GM13976 (cell line): ENCODE measurements at regions not wholly inside any gene's neighbourhood (a gene's known extent, or its start where the extent isn't known, plus 50 kb on each side); places are given as distances from the start of the nearest gene placed in this dataset.

ENCODE experiments used
- DNase-seq: peaks from one replicate; pipeline ENCODE4 v3.0.0; 2012; ENCODE audit warnings: low spot score
- in situ Hi-C: fragments of 300-500 bp; cut with MboI; formaldehyde crosslinking; loops from one replicate; pipeline ENCODE4 v1.12.0; 2022; ENCODE audit warnings: low sequenced_read_pairs, mixed read lengths, inconsistent platforms; ENCODE audit not compliant: unreplicated experiment
- TF ChIP-seq, protein P1 (sequence below): IDR thresholded peaks from 2 replicates; pipeline ENCODE4 v1.5.1; 2012; ENCODE audit warnings: borderline replicate concordance, mild to moderate bottlenecking; ENCODE audit not compliant: insufficient read depth; ENCODE audit errors: extremely low read depth, missing control alignments, control extremely low read depth

DNA sequence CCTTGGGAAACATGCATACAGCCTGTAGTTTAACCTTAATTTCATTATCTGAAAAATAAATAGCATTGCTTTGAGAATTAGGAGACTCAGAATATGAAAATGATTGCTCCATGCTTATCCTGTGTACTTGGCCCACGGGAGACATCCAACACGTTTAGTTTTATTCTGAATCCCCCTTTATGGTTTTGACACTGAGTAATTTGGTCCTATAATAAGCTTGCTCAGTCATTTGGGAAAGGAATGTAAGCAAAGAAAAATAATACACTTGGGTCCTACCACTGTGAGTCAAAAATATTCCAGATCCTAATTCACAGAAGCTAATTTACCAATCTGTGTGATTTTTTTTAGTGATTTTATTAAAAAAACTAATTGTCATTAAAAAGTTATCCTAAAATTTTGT, 557.3 kb downstream of the USP25 start:
- DNase-seq = no peak
- TF ChIP-seq, protein P1, sequence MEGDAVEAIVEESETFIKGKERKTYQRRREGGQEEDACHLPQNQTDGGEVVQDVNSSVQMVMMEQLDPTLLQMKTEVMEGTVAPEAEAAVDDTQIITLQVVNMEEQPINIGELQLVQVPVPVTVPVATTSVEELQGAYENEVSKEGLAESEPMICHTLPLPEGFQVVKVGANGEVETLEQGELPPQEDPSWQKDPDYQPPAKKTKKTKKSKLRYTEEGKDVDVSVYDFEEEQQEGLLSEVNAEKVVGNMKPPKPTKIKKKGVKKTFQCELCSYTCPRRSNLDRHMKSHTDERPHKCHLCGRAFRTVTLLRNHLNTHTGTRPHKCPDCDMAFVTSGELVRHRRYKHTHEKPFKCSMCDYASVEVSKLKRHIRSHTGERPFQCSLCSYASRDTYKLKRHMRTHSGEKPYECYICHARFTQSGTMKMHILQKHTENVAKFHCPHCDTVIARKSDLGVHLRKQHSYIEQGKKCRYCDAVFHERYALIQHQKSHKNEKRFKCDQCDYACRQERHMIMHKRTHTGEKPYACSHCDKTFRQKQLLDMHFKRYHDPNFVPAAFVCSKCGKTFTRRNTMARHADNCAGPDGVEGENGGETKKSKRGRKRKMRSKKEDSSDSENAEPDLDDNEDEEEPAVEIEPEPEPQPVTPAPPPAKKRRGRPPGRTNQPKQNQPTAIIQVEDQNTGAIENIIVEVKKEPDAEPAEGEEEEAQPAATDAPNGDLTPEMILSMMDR = no peak
- in situ Hi-C loops = no loop called here

DNA sequence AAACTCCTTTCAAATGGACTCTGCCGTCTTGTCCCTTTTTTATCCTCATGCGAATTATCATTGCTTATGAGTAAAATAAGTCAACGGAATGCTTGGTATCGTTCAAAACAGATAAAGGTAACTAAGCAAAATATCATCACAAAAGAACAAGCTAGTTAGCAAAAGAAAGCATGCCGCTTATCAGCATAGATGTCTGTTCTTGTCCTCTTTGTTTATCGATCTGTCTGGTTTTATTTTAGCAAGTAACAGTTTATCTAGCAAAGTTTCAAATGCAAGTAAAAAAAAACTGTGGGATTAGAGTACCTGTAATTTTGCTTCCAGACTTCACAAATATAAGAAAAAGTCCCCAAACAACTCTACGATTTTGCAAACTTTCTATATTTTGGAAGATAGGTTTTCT, 561.5 kb downstream of the USP25 start:
- TF ChIP-seq, protein P1 = no peak
- DNase-seq = no peak
- in situ Hi-C loops = no loop called here

DNA sequence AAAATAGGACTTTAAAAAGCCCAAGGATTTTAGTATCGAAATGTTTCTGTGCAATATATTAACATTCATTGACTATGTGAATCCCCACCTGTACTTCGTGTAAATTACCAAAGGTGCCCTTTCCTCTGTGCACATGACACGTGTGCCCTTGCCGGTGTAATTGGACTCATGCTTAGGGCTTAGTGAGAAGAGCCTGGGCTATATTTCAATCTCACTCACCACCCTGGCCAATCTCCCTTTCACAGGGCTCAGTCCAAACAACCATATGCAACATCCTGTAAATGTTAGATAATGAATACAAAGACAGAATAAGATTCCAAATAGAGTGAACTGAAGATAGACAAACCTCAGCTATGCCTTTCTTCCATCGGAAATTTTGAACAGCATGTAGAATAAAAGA, 564.3 kb downstream of the USP25 start:
- in situ Hi-C loops = no loop called here
- TF ChIP-seq, protein P1 = no peak
- DNase-seq = no peak

DNA sequence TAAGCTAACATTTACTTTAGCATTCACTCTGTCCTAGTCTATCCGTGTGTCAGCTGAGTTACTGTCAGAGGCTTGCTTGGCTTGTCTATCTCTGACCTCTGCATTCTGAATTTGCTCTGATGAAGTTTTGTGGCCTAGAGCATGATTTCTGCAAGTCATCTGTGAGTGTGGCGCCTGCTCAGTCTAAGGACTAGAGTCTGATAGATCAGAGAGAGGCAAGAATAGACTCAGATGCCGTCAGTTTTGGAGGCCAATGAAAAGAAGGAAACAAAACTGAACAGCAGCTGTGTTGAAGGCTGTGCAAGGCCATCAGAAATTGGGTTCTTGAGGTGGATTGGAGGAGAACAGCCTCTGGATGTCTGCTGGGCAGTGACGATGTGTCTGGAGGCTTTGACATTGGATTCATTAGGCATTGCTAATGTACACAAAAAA, 573.1 kb downstream of the USP25 start:
- in situ Hi-C loops = no loop called here
- no peak for DNase-seq
- TF ChIP-seq, protein P1 = no peak

DNA sequence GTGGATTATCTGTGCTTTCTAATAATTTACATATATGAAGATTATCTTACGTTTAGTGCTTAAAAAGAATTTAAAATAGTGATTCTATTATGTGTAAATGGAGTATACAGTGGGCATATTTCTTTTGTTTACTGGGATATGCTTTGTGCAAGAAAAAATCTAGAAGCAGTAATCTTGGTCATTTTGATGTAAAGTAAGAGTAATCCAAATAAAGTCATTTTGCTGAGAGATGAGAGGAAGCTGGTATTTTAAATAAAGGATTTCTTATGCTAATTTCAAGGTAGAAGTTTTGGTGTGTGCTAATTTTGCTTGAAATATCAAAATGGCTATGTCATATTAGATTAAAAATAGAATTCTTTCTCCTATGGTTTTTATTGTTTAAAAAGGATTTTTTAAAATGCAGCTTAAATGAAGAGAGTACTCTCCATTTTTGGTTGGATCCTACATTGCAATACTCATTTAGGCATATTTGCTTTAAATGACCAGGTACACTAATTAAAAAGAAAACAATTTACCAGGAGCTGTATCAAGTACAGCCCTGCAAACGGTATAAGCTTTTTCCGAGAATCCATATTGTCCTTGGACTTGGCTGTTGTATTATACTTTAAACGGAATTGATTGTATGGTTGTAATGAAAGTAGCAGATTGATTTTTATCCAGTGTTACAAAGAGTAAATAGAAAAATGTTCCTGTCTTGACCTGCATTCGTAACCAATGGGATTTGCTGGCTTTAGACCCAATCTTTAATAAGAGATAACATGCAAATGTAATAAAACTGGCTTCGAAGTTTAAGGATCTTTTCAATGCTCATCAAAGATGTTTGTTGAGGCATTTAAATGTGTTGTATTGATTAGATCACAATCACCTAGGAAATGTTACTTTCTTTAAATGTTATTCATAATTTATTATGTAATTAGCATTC, 574.7 kb downstream of the USP25 start:
- TF ChIP-seq, protein P1 = no peak
- DNase-seq = no peak
- in situ Hi-C loops = no loop called here

DNA sequence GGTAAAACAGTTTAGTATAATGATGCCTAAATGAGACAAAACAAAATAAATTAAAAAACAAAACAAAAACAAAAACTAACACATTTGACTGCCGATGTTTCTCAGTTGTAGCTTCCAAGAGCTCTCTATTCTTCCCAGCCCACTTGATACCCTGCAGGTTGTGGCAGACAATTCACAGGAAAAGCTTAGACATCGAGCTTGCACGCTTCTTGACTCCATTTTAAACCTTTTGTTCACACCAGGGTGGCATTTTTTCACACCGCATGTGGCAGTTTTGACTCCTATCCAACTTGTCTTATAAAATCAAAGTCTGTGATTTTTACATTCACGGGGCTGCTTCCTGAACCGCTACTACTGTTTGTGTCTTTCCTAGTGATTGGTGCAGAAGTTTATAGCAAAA, 575.9 kb downstream of the USP25 start:
- TF ChIP-seq, protein P1 = no peak
- DNase-seq = no peak
- in situ Hi-C loops = no loop called here
